Stimulated activated naive B cell treated with anti-CD40 and anti-IgM and Interleukin-4, amounts not matched to agents 10 μg/mL and 1 μg/mL and 100 μg/mL, for 72 hours (primary cell): ENCODE measurements at regions not wholly inside any gene's neighbourhood (a gene's known extent, or its start where the extent isn't known, plus 50 kb on each side); places are given as distances from the start of the nearest gene placed in this dataset.
"Not testable (repeated sequence)": the region's sequence is repeated elsewhere in the genome, so short reads cannot be mapped to it uniquely, and the experiment has no call there.

Source experiments
- ATAC-seq, 2 donors: fragments of 150-1000 bp; cut with Tn5 transposase; replicated peaks; 2 replicates each; pipeline ENCODE4 v1.10.0; 2021; ENCODE audit warnings: moderate library complexity in 1 of 2
- DNase-seq: peaks from one replicate; pipeline ENCODE4 v3.0.0; 2021
- H3K27ac Mint-ChIP-seq: one replicate; pipeline ENCODE4 v1.8.0; 2022; ENCODE audit warnings: mild to moderate bottlenecking, mixed read lengths
- H3K27me3 Mint-ChIP-seq, 2 donors: one replicate each; pipeline ENCODE4 v1.8.0; 2022; ENCODE audit warnings: mixed read lengths in 2 of 2
- H3K36me3 Mint-ChIP-seq, 2 donors: one replicate each; pipeline ENCODE4 v1.8.0; 2022; ENCODE audit warnings: mixed read lengths in 2 of 2, mild to moderate bottlenecking in 1 of 2
- H3K4me1 Mint-ChIP-seq, 2 donors: one replicate each; pipeline ENCODE4 v1.8.0; 2022; ENCODE audit warnings: mixed read lengths in 2 of 2, mild to moderate bottlenecking in 1 of 2
- H3K4me3 Mint-ChIP-seq, 2 donors: one replicate each; pipeline ENCODE4 v1.8.0; 2022; ENCODE audit warnings: mild to moderate bottlenecking in 2 of 2, mixed read lengths in 2 of 2, moderate library complexity in 1 of 2
- H3K9me3 Mint-ChIP-seq, 2 donors: one replicate each; pipeline ENCODE4 v1.8.0; 2022; ENCODE audit warnings: mixed read lengths in 2 of 2, mild to moderate bottlenecking in 1 of 2

DNA sequence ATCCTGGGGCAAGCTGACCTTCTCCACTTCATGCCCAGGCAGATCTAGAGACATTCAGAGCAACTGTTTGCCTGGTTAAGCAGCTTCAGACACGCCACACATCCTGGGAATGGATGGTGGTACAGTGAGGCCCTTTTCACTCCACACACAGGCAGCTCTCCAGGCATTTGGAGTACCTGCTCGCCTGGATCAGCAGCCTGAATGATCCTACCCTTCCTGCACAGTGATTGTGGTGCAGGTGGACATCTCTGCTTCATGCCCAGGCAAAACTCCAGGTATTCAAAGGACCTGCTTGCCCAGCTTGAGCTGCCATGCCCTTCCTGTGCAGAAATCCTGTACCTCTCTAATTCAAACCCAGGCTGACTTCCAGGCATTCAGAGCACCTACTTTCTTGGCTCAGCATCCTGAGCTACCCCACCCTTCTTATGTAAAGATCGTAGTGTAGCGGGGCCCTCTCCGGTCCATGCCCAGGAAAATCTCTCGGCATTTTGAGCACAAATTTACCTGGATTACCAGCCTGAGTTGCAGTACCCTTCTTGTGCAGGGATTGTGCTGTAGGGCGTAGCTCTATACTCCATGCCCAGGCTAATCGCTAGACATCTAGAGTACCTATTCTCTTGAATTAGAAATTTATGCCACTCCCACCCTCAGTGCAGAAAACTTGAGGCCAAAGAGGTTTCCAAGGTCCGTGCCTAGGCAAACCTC is 972.8 kb downstream of the ANKRD7 start:
- Mint-ChIP-seq H3K27me3 (no peaks in the 10 kb centered on the region), H3K4me3 (no peak overlapping the region)
- peak in 1 of 2 donors; percentile 16 for ATAC-seq

DNA sequence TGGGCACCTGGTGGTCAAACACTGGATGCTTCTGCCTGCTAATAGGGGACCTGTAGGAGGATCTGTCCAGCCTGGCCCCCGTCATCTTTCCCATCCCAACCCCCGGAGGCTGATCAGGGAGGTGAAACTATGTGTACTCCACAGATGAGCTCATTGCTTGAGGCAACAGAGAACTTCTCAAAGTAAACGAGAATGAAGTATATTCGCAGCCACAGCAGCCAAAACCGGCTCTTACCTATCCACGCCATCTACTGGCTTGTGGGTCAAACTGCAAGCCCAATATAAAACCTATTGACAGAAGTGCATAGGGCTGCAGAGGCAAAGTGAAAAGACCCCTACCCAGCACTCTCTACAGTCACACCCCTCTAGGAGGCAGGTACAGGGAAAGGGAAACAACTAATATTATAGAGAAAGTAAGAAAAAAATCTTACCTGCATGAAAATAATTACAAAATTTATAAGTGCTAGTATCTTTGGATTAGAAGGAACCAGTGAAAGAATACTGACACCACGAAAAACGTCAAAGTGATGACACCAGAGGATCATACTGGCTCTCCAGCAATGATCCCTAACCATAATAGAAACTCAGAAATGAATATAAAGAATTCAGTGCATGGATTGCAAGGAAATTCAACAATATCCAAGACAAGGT is 973.5 kb downstream of the ANKRD7 start:
- Mint-ChIP-seq H3K27me3 (no peaks in the 10 kb centered on the region), H3K9me3 (no peaks in the 10 kb centered on the region), H3K4me3 (no peak overlapping the region), H3K4me1 (no peaks in the 10 kb centered on the region), H3K27ac (no peak overlapping the region), H3K36me3 (no peaks in the 10 kb centered on the region)
- DNase-seq = no peak
- ATAC-seq = peak; percentile 46 to 54

More for the DNA sequence above, 972.8 kb downstream of the ANKRD7 start:
- no peaks in the 10 kb centered on the region for H3K9me3 Mint-ChIP-seq
- H3K4me1 Mint-ChIP-seq = no peaks in the 10 kb centered on the region
- H3K36me3 Mint-ChIP-seq = no peaks in the 10 kb centered on the region
- no peak overlapping the region for H3K27ac Mint-ChIP-seq
- DNase-seq = no peak

GRCh38 chr7:119219663-119220062 is 995.2 kb downstream of the ANKRD7 start:
- Mint-ChIP-seq H3K4me1 (no peaks in the 10 kb centered on the region), H3K27ac (no peak overlapping the region), H3K4me3 (no peak overlapping the region), H3K36me3 (no peaks in the 10 kb centered on the region), H3K27me3 (no peaks in the 10 kb centered on the region), H3K9me3 (peaks cover 0 to 5% of the 10 kb centered on the region in 2 donors)
- ATAC-seq (no peak), DNase-seq (no peak)

DNA sequence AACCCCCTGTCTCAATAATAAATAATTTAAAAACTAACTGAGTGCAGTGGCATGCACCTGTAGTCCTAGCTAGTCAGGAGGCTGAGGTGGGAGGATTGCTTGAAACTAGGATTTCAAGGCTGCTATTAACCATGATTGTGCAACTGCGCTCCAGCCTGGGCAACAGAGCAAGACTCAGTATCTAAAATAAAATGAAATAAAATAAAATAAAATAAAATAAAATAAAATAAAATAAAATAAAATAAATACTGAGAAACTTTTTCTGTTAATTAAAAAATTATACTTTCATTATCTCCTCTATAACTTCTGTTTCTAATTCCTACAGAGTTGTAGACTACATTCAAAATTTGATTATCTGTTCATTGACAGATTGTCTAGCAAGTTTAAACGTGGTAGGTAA is 999.4 kb downstream of the ANKRD7 start:
- DNase-seq (no peak), ATAC-seq (no peak)
- Mint-ChIP-seq H3K4me1 (no peaks in the 10 kb centered on the region), H3K27me3 (no peaks in the 10 kb centered on the region), H3K27ac (no peak overlapping the region), H3K4me3 (no peak overlapping the region), H3K9me3 (peaks cover 0 to 9% of the 10 kb centered on the region in 2 donors), H3K36me3 (no peaks in the 10 kb centered on the region)

DNA sequence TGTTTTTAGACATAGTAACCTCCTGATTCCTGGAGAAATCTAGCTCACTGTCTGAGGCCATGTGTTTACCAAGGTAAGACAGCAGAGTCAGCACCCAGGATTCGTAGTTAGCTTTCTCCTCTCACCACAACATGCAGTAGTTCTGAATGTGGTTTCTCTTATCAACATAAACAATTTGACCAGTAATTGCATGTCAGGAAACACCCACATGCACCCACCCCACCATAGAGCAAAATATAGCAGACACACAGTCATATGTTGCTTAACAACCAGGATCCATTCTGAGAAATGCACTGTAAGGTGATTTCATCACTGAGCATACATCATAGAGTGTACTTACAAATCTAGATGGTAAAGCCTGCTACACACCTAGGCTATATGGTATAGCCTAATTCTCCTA is 1004.0 kb downstream of the ANKRD7 start:
- Mint-ChIP-seq H3K36me3 (no peaks in the 10 kb centered on the region), H3K9me3 (peaks cover 0 to 8% of the 10 kb centered on the region in 2 donors), H3K27me3 (no peaks in the 10 kb centered on the region), H3K27ac (no peak overlapping the region), H3K4me1 (no peaks in the 10 kb centered on the region), H3K4me3 (no peak overlapping the region)
- ATAC-seq (no peak), DNase-seq (no peak)

GRCh38 chr7:119232091-119232490 is 1007.6 kb downstream of the ANKRD7 start:
- no peaks in the 10 kb centered on the region for H3K27me3 Mint-ChIP-seq
- H3K9me3 Mint-ChIP-seq = peaks cover 3 to 5% of the 10 kb centered on the region in 2 donors
- H3K27ac Mint-ChIP-seq = no peak overlapping the region
- DNase-seq = no peak
- no peak overlapping the region for H3K4me3 Mint-ChIP-seq
- H3K4me1 Mint-ChIP-seq = no peaks in the 10 kb centered on the region
- no peaks in the 10 kb centered on the region for H3K36me3 Mint-ChIP-seq
- no peak for ATAC-seq

- H3K27ac Mint-ChIP-seq = no peak overlapping the region
- ATAC-seq (no peak), DNase-seq (no peak)
- no peaks in the 10 kb centered on the region for H3K27me3 Mint-ChIP-seq
- peaks cover 0 to 6% of the 10 kb centered on the region in 2 donors for H3K9me3 Mint-ChIP-seq
- no peaks in the 10 kb centered on the region for H3K36me3 Mint-ChIP-seq
- no peak overlapping the region for H3K4me3 Mint-ChIP-seq
- no peaks in the 10 kb centered on the region for H3K4me1 Mint-ChIP-seq
Observed at GRCh38 chr7:119233015-119233414, 1008.5 kb downstream of the ANKRD7 start.

DNA sequence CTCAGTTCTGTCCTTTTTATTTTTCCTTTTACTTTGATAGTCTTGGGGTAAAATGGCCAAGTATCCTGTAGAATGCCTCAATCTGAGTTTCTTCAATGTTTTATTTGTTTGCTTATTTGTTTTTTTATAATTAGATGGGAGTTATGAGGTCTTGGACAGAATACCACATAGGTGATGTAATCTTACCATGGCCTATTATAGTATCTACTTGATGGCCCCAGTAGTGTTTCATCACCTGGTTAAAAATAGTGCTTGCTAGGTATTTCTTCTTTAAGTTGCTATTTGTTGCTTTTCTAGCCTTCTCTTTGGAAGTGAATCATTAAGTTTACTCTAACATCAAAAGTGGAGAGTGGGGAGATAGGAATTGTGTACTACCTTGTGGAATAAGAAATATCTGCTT is 1020.0 kb upstream of the KCND2 start:
- ATAC-seq (no peak), DNase-seq (no peak)
- H3K27ac Mint-ChIP-seq = no peak overlapping the region

GRCh38 chr7:119254742-119255141 is 1018.2 kb upstream of the KCND2 start:
- Mint-ChIP-seq H3K9me3 (no peaks in the 10 kb centered on the region), H3K27me3 (no peaks in the 10 kb centered on the region), H3K4me1 (no peaks in the 10 kb centered on the region), H3K4me3 (no peak overlapping the region), H3K27ac (no peak overlapping the region), H3K36me3 (no peaks in the 10 kb centered on the region)
- DNase-seq (no peak), ATAC-seq (no peak)

More for the DNA sequence above, 1020.0 kb upstream of the KCND2 start:
- H3K4me3 Mint-ChIP-seq = no peak overlapping the region
- no peaks in the 10 kb centered on the region for H3K36me3 Mint-ChIP-seq
- no peaks in the 10 kb centered on the region for H3K9me3 Mint-ChIP-seq
- no peaks in the 10 kb centered on the region for H3K4me1 Mint-ChIP-seq
- no peaks in the 10 kb centered on the region for H3K27me3 Mint-ChIP-seq

- no peaks in the 10 kb centered on the region for H3K4me1 Mint-ChIP-seq
- no peaks in the 10 kb centered on the region for H3K36me3 Mint-ChIP-seq
- DNase-seq (no peak), ATAC-seq (no peak)
- no peaks in the 10 kb centered on the region for H3K9me3 Mint-ChIP-seq
- no peak overlapping the region for H3K27ac Mint-ChIP-seq
- H3K27me3 Mint-ChIP-seq = no peaks in the 10 kb centered on the region
- no peak overlapping the region for H3K4me3 Mint-ChIP-seq
Observed at GRCh38 chr7:119256001-119256400, 1017.0 kb upstream of the KCND2 start.

DNA sequence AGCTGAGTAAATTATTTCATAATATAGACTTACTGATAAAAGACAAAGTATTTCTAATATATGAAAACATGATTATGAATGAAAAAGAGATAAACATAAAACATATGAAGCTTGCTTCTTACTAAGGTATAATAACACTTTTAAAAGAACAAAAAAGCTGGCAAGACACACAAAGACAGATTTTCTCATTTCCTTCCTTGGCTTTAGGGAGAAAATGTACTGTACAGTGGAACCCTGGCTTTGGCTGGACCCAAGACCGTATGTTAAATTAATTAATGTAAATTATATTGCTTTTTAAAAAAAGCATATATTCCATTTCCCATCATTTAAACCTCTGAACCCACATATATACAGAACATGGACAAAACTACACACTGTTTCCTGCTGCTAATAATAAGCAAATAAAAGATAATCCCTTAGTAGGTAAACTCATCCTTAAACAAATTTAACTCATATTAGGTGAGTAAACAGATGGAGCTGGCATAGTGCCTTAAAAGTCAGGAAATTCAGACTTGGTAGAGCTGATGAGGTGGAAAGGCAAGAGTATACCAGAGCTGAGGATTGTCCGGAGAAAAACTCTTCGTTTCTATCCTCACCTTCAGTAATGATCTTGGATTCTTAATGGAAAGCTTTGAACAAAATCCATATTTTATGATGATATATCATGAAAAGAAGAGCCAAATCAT is 1016.4 kb upstream of the KCND2 start:
- ATAC-seq (no peak), DNase-seq (no peak)
- H3K27ac Mint-ChIP-seq = no peak overlapping the region
- no peaks in the 10 kb centered on the region for H3K27me3 Mint-ChIP-seq
- no peaks in the 10 kb centered on the region for H3K9me3 Mint-ChIP-seq
- no peaks in the 10 kb centered on the region for H3K4me1 Mint-ChIP-seq
- H3K36me3 Mint-ChIP-seq = no peaks in the 10 kb centered on the region
- H3K4me3 Mint-ChIP-seq = no peak overlapping the region

DNA sequence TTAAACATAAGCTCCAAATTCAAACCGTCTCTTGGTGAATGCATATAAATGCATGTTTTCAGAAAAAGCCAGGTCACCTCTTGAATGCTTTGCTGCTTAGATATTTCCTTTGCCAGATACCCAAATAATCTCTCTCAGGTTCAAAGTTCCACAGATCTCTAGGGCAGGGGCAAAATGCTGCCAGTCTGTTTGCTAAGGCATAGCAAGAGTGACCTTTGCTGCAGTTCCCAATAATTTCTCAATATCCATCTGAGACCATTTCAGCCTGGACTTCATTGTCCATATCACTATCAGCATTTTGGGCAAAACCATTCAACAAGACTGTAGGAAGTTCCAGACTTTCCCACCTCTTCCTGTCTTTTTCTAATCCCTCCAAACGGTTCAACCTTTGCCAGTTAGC is 1006.2 kb upstream of the KCND2 start:
- H3K9me3 Mint-ChIP-seq = not testable (repeated sequence)

DNA sequence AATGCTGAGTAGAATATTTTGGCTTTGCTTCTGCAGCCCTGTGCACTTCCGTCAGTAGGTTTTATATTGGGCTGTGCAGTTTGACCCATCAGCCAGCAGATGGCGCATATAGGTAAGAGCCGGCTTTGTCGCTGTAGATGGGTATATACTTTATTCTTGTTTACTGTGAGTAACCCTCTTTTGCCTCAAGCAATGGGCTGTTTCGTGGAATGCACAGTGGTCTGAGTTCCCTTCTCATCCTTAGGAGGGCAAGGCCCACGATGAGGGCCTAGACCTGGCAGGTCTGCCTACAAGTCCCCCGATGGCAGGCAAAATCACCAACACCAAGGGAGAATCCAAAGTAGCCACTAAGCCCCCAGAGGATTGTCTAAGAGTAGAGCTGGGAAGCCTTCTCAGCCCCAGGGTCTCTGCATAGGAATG is 1002.9 kb upstream of the KCND2 start:
- Mint-ChIP-seq H3K27me3 (no peaks in the 10 kb centered on the region), H3K4me1 (no peaks in the 10 kb centered on the region), H3K27ac (no peak overlapping the region), H3K36me3 (no peaks in the 10 kb centered on the region), H3K9me3 (no peaks in the 10 kb centered on the region), H3K4me3 (no peak overlapping the region)
- ATAC-seq (peak; percentile 78 to 84), DNase-seq (no peak)

More for the DNA sequence above, 1006.2 kb upstream of the KCND2 start:
- not testable (repeated sequence) for H3K27me3 Mint-ChIP-seq, H3K4me1 Mint-ChIP-seq, ATAC-seq, DNase-seq, H3K36me3 Mint-ChIP-seq, H3K4me3 Mint-ChIP-seq, H3K27ac Mint-ChIP-seq

GRCh38 chr7:119270644-119271043 is 1002.3 kb upstream of the KCND2 start:
- Mint-ChIP-seq H3K9me3 (no peaks in the 10 kb centered on the region), H3K4me1 (no peaks in the 10 kb centered on the region), H3K27me3 (no peaks in the 10 kb centered on the region), H3K36me3 (no peaks in the 10 kb centered on the region), H3K4me3 (no peak overlapping the region), H3K27ac (no peak overlapping the region)
- ATAC-seq (no peak), DNase-seq (no peak)
